ENCODE measurements at regions not wholly inside any gene's neighbourhood (a gene's known extent, or its start where the extent isn't known, plus 50 kb on each side); places are given as distances from the start of the nearest gene placed in this dataset.
"Not testable (repeated sequence)": the region's sequence is repeated elsewhere in the genome, so short reads cannot be mapped to it uniquely, and the experiment has no call there.

- DNase-seq, result not testable (repeated sequence)
Measured at GRCh38 chr18:22828583-22828982, 104.5 kb upstream of the RBBP8 start.

GRCh38 chr18:22829781-22830180 is 103.3 kb upstream of the RBBP8 start:
- no peak for DNase-seq

GRCh38 chr18:22830511-22830910 is 102.6 kb upstream of the RBBP8 start:
- DNase-seq, result no peak

- no peak for DNase-seq
Measured at GRCh38 chr18:22831441-22831904, 101.7 kb upstream of the RBBP8 start.

- no peak for DNase-seq
Measured at GRCh38 chr18:22836932-22837331, 96.2 kb upstream of the RBBP8 start.

- no peak for DNase-seq
Measured at GRCh38 chr18:22838221-22838620, 94.9 kb upstream of the RBBP8 start.

- DNase-seq, result no peak
Measured at GRCh38 chr18:22838639-22839277, 94.4 kb upstream of the RBBP8 start.

- DNase-seq, result no peak
Measured at GRCh38 chr18:22839340-22839821, 93.7 kb upstream of the RBBP8 start.

GRCh38 chr18:22840606-22841144 is 92.5 kb upstream of the RBBP8 start:
- no peak for DNase-seq

- DNase-seq, result no peak
Measured at GRCh38 chr18:22841840-22842239, 91.3 kb upstream of the RBBP8 start.

GRCh38 chr18:22844190-22844589 is 88.9 kb upstream of the RBBP8 start:
- no peak for DNase-seq

GRCh38 chr18:22844628-22845027 is 88.5 kb upstream of the RBBP8 start:
- no peak for DNase-seq

- DNase-seq, result no peak
Measured at GRCh38 chr18:22846088-22846683, 86.9 kb upstream of the RBBP8 start.

- no peak for DNase-seq
Measured at GRCh38 chr18:22846697-22847096, 86.4 kb upstream of the RBBP8 start.

- DNase-seq, result no peak
Measured at GRCh38 chr18:22847392-22847791, 85.7 kb upstream of the RBBP8 start.

GRCh38 chr18:22847867-22848451 is 85.2 kb upstream of the RBBP8 start:
- no peak for DNase-seq

GRCh38 chr18:22848615-22849014 is 84.5 kb upstream of the RBBP8 start:
- DNase-seq, result no peak

GRCh38 chr18:22856870-22857269 is 76.3 kb upstream of the RBBP8 start:
- no peak for DNase-seq

- no peak for DNase-seq
Measured at GRCh38 chr18:22858121-22858520, 75.0 kb upstream of the RBBP8 start.

GRCh38 chr18:22860807-22861206 is 72.3 kb upstream of the RBBP8 start:
- no peak for DNase-seq

GRCh38 chr18:22865354-22866116 is 67.6 kb upstream of the RBBP8 start:
- DNase-seq, result no peak

- DNase-seq, result no peak
Measured at GRCh38 chr18:22868831-22869230, 64.3 kb upstream of the RBBP8 start.

- no peak for DNase-seq
Measured at GRCh38 chr18:22871809-22872525, 61.2 kb upstream of the RBBP8 start.

Data from DMS 273 treated with DMSO at 0.1 percent for 48 hours (cell line).